Liver (tissue), 8 donors: ENCODE measurements at regions not wholly inside any gene's neighbourhood (a gene's known extent, or its start where the extent isn't known, plus 50 kb on each side); places are given as distances from the start of the nearest gene placed in this dataset.

Source experiments
- DNase-seq: peaks from one replicate; pipeline ENCODE4 v3.0.0-alpha.2; 2017; ENCODE audit warnings: low spot score
- H3K27ac ChIP-seq, 2 donors: one replicate each; pipeline ENCODE4 v1.7.0; 2013; ENCODE audit warnings: inconsistent platforms in 2 of 2, low read length in 2 of 2, control low read depth in 1 of 2, low read depth in 1 of 2, mild to moderate bottlenecking in 1 of 2
- H3K27me3 ChIP-seq, 4 donors: one replicate each; pipeline versions ENCODE4 v1.6.1 to v1.7.0; 2013; ENCODE audit warnings: low read length in 3 of 4, inconsistent platforms in 1 of 4, mild to moderate bottlenecking in 1 of 4, moderate library complexity in 1 of 4; ENCODE audit not compliant: control insufficient read depth in 4 of 4, insufficient read depth in 4 of 4
- H3K36me3 ChIP-seq, 4 donors: one replicate each; pipeline versions ENCODE4 v1.6.1 to v1.7.0; 2013; ENCODE audit warnings: low read length in 3 of 4, mild to moderate bottlenecking in 3 of 4, low read depth in 1 of 4, moderate library complexity in 1 of 4; ENCODE audit not compliant: control insufficient read depth in 4 of 4, insufficient read depth in 3 of 4
- H3K4me1 ChIP-seq, 4 donors: one replicate each; pipeline versions ENCODE4 v1.6.1 to v1.7.0; 2013; ENCODE audit warnings: low read length in 3 of 4, mild to moderate bottlenecking in 3 of 4, moderate library complexity in 1 of 4; ENCODE audit not compliant: control insufficient read depth in 4 of 4, insufficient read depth in 4 of 4
- H3K4me3 ChIP-seq, 3 donors: one replicate each; pipeline versions ENCODE4 v1.6.1 to v1.7.0; 2013; ENCODE audit warnings: low read length in 3 of 3, control low read depth in 1 of 3, low read depth in 1 of 3, mild to moderate bottlenecking in 1 of 3
- H3K9ac ChIP-seq, 2 donors: one replicate each; pipeline ENCODE4 v1.7.0; 2013; ENCODE audit warnings: low read length in 2 of 2, mild to moderate bottlenecking in 2 of 2, moderate library complexity in 2 of 2, control low read depth in 1 of 2, low read depth in 1 of 2
- H3K9me3 ChIP-seq, 4 donors: one replicate each; pipeline versions ENCODE4 v1.6.1 to v1.7.0; 2013; ENCODE audit warnings: low read length in 3 of 4; ENCODE audit not compliant: control insufficient read depth in 4 of 4
- CTCF ChIP-seq: fragments of 150-350 bp; IDR thresholded peaks from 2 replicates; pipeline ENCODE4 v1.5.1; 2017; ENCODE audit warnings: improper control_type of control experiment, low read depth, low read length; ENCODE audit not compliant: missing input control
- EGR1 ChIP-seq, 2 donors: IDR thresholded peaks; 2 replicates each; pipeline ENCODE4 v1.6.1; 2016 to 2018; ENCODE audit warnings: antibody characterized with exemption in 2 of 2, low read depth in 2 of 2
- FOXA1 ChIP-seq: IDR thresholded peaks from 2 replicates; pipeline ENCODE4 v1.6.1; 2016; ENCODE audit warnings: antibody characterized with exemption
- FOXA2 ChIP-seq: IDR thresholded peaks from 2 replicates; pipeline ENCODE4 v1.6.1; 2016; ENCODE audit warnings: antibody characterized with exemption
- GABPA ChIP-seq, 2 donors: IDR thresholded peaks in 1 of 2; conservative IDR thresholded peaks in 1 of 2; 2 replicates each; pipeline ENCODE4 v1.6.1; 2016; ENCODE audit warnings: antibody characterized with exemption in 2 of 2, mild to moderate bottlenecking in 1 of 2, moderate library complexity in 1 of 2
- HNF4A ChIP-seq, 2 donors: conservative IDR thresholded peaks; 2 replicates each; pipeline ENCODE4 v1.6.1; 2016; ENCODE audit warnings: antibody characterized with exemption in 2 of 2, mild to moderate bottlenecking in 2 of 2
- HNF4G ChIP-seq: IDR thresholded peaks from 2 replicates; pipeline ENCODE4 v1.6.1; 2016; ENCODE audit warnings: antibody characterized with exemption
- JUND ChIP-seq, 2 donors: IDR thresholded peaks; 2 replicates each; pipeline ENCODE4 v1.6.1; 2016; ENCODE audit warnings: antibody characterized with exemption in 2 of 2
- MAX ChIP-seq: IDR thresholded peaks from 2 replicates; pipeline ENCODE4 v1.6.1; 2016; ENCODE audit warnings: antibody characterized with exemption
- NR2F2 ChIP-seq: IDR thresholded peaks from 2 replicates; pipeline ENCODE4 v1.6.1; 2016; ENCODE audit warnings: antibody characterized with exemption
- RAD21 ChIP-seq, 2 donors: IDR thresholded peaks; 2 replicates each; pipeline ENCODE4 v1.6.1; 2016; ENCODE audit warnings: antibody characterized with exemption in 2 of 2, mild to moderate bottlenecking in 2 of 2
- RXRA ChIP-seq, 2 donors: IDR thresholded peaks; 2 replicates each; pipeline ENCODE4 v1.6.1; 2017 to 2018; ENCODE audit warnings: antibody characterized with exemption in 2 of 2, mild to moderate bottlenecking in 1 of 2
- SP1 ChIP-seq: IDR thresholded peaks from 2 replicates; pipeline ENCODE4 v1.6.1; 2018; ENCODE audit warnings: antibody characterized with exemption, mild to moderate bottlenecking
- TAF1 ChIP-seq: conservative IDR thresholded peaks from 2 replicates; pipeline ENCODE4 v1.6.1; 2016; ENCODE audit warnings: antibody characterized with exemption, mild to moderate bottlenecking
- YY1 ChIP-seq: IDR thresholded peaks from 2 replicates; pipeline ENCODE4 v1.6.1; 2016; ENCODE audit warnings: antibody characterized with exemption, mild to moderate bottlenecking
- ZBTB33 ChIP-seq: IDR thresholded peaks from 2 replicates; pipeline ENCODE4 v1.6.1; 2016; ENCODE audit warnings: antibody characterized with exemption
- WGBS: extraction: QIAGEN DNeasy Blood & Tissue Kit; methylation state at CpG from one replicate; pipeline ENCODE4 v1.1.7; 2013; 5-methylcytosine and 5-hydroxymethylcytosine counted together
- TF ChIP-seq, protein P1 (sequence below): IDR thresholded peaks from 2 replicates; pipeline ENCODE4 v1.6.1; 2016; ENCODE audit warnings: antibody characterized with exemption, mild to moderate bottlenecking
- TF ChIP-seq, protein P2 (sequence below): IDR thresholded peaks from 2 replicates; pipeline ENCODE4 v1.6.1; 2016; ENCODE audit warnings: antibody characterized with exemption
- donor health status: healthy.
- donor health status: healthy.
- donor health status: healthy.
- donor health status: healthy.
- donor health status: healthy.

DNA sequence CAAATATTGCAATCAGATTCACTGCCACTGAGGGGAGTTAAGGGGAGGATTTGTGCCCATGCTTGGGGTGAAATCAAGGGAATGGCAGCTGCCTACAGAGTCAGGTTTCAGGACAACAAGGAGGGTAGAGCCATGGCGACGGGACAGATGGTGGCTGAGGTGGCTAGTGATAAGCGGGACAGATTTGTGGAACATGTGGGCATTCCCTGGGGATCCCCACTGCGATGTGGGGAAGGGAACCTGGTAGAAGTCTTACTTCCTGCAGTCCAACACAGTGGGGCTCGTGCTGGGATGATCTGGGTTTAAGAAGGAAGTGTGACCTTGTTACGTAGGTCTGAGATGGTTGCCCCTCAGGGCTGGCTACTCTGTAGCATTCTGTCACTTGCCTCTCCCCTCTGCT is 292.0 kb upstream of the JARID2 start:
- no peak overlapping the region for H3K4me3 ChIP-seq

More for the DNA sequence above, 292.0 kb upstream of the JARID2 start:
- H3K27me3 ChIP-seq = no peaks in the 10 kb centered on the region
- peaks cover 0 to 3% (median under 1%) of the 10 kb centered on the region in 4 donors for H3K9me3 ChIP-seq
- no peaks in the 10 kb centered on the region for H3K36me3 ChIP-seq
- TF ChIP-seq, protein P1, sequence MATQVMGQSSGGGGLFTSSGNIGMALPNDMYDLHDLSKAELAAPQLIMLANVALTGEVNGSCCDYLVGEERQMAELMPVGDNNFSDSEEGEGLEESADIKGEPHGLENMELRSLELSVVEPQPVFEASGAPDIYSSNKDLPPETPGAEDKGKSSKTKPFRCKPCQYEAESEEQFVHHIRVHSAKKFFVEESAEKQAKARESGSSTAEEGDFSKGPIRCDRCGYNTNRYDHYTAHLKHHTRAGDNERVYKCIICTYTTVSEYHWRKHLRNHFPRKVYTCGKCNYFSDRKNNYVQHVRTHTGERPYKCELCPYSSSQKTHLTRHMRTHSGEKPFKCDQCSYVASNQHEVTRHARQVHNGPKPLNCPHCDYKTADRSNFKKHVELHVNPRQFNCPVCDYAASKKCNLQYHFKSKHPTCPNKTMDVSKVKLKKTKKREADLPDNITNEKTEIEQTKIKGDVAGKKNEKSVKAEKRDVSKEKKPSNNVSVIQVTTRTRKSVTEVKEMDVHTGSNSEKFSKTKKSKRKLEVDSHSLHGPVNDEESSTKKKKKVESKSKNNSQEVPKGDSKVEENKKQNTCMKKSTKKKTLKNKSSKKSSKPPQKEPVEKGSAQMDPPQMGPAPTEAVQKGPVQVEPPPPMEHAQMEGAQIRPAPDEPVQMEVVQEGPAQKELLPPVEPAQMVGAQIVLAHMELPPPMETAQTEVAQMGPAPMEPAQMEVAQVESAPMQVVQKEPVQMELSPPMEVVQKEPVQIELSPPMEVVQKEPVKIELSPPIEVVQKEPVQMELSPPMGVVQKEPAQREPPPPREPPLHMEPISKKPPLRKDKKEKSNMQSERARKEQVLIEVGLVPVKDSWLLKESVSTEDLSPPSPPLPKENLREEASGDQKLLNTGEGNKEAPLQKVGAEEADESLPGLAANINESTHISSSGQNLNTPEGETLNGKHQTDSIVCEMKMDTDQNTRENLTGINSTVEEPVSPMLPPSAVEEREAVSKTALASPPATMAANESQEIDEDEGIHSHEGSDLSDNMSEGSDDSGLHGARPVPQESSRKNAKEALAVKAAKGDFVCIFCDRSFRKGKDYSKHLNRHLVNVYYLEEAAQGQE = no peak
- no peak for TF ChIP-seq YY1
- TF ChIP-seq MAX = no peak
- TF ChIP-seq RXRA (IDR thresholded peaks at IDR 0.05) = no peak
- TF ChIP-seq NR2F2 = no peak
- no peak for TF ChIP-seq EGR1 (IDR thresholded peaks at IDR 0.05; ENCODE audit: low read depth in 2 of 2)
- no peak for TF ChIP-seq FOXA1
- TF ChIP-seq FOXA2 = no peak
- TF ChIP-seq TAF1 = no peak
- no peak for TF ChIP-seq GABPA (IDR thresholded peaks at IDR 0.05 in 1 of 2, conservative IDR thresholded peaks at IDR 0.05 in 1 of 2)
- TF ChIP-seq RAD21 (IDR thresholded peaks at IDR 0.05) = no peak
- TF ChIP-seq CTCF = no peak
- no peak for TF ChIP-seq HNF4A (conservative IDR thresholded peaks at IDR 0.05)
- TF ChIP-seq SP1 = no peak
- TF ChIP-seq, protein P2, sequence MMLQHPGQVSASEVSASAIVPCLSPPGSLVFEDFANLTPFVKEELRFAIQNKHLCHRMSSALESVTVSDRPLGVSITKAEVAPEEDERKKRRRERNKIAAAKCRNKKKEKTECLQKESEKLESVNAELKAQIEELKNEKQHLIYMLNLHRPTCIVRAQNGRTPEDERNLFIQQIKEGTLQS = no peak
- TF ChIP-seq JUND (IDR thresholded peaks at IDR 0.05) = no peak
- TF ChIP-seq ZBTB33 = no peak
- no peak for TF ChIP-seq HNF4G
- no peaks in the 10 kb centered on the region for H3K4me1 ChIP-seq
- H3K27ac ChIP-seq = no peak overlapping the region
- no peak for DNase-seq
- 88% methylated on average over 6 of the region's 6 CpGs for WGBS
- H3K9ac ChIP-seq = no peak overlapping the region
